GM21367 (cell line): ENCODE measurements at regions not wholly inside any gene's neighbourhood (a gene's known extent, or its start where the extent isn't known, plus 50 kb on each side); places are given as distances from the start of the nearest gene placed in this dataset.
A peak's percentile ranks its signal among the peaks of the same experiment; 100 is the strongest.

Experiments used
- ATAC-seq: cut with Tn5 transposase; IDR thresholded peaks from one replicate; pipeline ENCODE4 v1.9.1; 2021; ENCODE audit not compliant: unreplicated experiment

DNA sequence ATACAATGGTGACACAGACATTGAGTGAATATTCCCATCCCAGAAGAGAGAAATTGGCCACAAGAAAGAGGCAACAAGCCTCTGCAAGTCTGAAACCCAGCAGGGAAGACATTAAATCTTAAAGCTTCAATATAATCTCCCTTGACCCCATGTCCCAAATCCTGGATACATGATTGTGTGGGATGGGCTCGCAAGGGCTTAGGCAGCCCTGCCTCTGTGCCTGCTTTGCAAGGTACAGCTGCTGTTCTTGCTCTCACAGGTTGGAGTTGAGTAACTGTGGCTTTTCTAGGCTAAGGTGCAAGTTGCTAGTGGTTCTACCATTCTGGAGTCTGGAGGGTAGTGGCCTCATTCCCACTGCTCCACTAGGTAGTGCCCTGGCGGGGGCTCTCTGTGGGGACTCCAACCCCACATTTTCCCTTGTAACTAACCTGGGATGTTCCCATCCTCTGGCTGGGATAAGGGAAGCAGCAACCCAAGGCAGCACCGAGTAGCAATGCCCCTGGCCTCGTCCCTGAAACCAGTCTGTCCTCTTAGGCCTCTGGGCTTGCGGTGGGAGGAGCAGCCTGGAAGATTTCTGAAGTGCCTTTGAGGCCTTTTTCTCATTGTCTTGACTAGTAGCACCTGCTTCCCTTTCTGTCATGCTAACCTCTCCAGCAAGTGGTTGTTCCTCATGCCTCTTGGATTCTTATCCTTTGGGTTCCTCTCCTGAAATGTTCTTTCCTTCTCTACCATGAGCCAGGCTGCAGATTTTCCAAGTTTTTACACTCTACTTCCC is 90.0 kb downstream of the FAM174B start:
- ATAC-seq, result no peak

DNA sequence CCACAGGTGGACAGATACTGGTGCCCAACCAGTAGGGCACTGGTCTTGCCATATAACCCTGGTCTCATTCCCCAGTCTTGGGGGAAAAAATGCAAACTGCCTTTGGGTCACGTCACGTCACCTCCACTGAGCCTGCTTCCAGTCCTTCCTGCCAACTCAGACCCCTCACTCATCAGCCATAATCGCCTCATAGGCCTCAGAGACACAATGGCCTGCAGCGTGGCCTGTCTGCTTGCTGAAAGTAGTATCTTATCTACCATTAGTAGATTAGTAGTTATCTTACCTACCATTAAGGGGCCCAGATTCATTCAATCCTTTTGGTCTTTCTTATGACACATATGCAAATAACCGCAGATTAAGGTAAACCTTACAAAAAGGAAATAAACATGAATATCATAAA is 93.8 kb downstream of the FAM174B start:
- ATAC-seq, result no peak

DNA sequence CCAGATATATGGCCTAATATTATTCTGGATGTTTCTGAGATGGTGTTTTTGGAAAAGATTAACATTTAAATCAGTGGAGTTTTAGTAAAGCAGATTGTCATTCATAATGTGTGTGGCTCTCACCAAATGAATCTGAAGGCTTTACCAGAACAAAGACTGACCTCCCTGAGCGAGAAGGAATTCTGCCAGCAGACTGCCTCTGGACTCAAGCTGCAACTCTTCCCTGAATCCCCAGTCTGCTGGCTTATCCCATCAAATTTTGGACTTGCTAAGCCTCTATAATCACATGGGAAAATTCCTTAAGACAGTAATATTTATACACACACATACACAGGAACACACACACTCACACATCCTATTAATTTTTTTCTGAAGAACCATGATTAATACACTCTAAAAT is 102.3 kb downstream of the FAM174B start:
- no peak for ATAC-seq

- ATAC-seq, result no peak
These were observed 109.6 kb downstream of the FAM174B start for GRCh38 chr15:92545996-92546395.

- no peak for ATAC-seq
These were observed 114.0 kb downstream of the FAM174B start for GRCh38 chr15:92541291-92542200.

DNA sequence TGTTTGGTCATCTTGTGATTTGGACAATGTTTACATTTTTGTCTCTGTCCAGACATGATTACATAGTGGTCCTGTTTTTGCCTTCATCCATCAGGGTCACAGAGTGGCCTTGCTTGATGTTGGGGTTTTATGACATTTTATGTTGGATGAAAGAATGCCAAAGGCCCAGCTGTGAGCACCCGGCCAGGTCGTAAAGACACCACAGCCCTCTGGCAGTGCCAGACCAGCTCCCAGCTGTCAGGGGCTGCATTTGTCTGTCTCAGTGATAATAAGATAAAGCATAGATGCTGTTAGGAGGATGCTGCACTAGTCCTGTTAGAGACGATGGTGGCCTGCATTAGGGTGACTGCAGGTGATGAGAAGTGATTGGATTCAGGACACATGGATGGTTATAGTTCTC is 117.5 kb downstream of the FAM174B start:
- no peak for ATAC-seq

- no peak for ATAC-seq
These were observed 122.3 kb downstream of the FAM174B start for GRCh38 chr15:92533298-92533697.

DNA sequence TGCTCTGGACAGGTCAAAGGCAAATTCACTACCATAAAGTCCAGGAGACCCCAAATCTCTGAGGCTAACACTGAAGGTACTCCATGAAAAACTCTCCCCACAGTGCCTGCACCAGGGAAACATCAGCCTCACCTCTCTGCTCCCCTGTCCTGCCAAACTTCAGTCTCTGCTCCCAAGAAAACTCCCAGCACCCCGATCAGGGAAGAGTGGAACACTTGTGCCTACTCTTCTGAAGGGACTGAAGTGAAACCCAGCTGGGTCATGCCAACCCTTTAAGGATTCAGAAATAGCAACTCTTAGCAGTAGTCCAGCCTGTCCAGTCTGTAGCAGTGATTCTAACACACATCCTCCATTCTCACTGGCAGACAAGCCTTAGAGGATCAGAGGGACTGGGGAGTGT is 124.2 kb downstream of the FAM174B start:
- ATAC-seq, result no peak

- no peak for ATAC-seq
These were observed 126.8 kb downstream of the FAM174B start for GRCh38 chr15:92528736-92529135.

DNA sequence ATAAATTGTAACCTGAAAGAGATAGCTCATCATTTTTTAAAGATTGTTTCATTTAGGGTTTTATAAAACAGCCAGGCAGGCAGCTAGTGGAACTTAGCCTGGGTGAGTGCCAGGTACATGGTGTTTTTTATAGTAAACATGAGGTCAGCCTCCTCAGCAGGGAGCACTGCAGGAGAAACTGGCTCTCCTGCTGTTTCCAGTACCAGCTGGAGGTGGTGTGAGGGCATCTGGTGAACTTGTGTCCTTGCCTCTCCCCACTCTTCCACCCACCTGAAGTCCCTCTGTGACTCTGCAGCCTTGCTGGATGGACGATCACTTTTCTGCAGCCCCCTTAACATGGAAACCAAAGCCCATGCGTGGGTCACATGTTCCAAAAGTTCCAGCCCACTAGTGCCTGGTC is 128.4 kb downstream of the FAM174B start:
- ATAC-seq, result no peak

- ATAC-seq, result no peak
These were observed 129.8 kb downstream of the FAM174B start for GRCh38 chr15:92525758-92526245.

GRCh38 chr15:92524874-92525565 is 130.6 kb downstream of the FAM174B start:
- no peak for ATAC-seq

GRCh38 chr15:92524161-92524560 is 130.5 kb downstream of the ST8SIA2 start:
- ATAC-seq, result no peak

- ATAC-seq, result no peak
These were observed 129.5 kb downstream of the ST8SIA2 start for GRCh38 chr15:92523176-92523575.

GRCh38 chr15:92521624-92522008 is 127.9 kb downstream of the ST8SIA2 start:
- peak; percentile 97 for ATAC-seq

DNA sequence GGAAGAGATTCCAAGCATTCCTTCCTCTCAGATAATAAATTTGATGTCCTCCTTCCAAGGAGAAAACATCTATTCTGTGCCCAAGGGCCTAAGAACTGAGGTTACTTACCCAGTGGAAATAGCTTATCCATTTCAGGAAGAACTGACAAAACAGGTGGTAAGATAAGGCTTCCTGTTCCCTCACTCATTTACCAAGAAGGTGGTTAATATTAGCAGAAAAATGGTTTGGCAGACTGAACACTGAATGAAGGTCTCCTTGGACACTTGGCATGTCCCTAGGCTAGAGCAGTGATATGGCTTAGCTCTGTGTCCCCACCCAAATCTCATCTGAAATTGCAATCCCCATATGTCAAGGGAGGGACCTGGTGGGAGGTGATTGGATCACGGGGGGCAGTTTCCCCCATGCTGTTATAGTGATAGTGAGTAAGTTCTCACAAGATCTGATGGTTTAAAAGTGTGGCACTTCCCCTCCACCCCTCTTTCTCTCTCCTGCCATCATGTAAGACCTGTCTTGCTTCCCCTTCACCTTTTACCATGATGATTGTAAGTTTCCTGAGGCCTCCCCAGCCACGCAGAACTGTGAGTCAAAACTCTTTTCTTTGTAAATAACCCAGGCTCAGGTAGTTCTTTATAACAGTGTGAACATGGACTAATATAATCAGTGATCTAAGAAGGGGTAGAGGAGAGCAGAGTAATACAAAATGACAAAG is 127.4 kb downstream of the ST8SIA2 start:
- ATAC-seq, result peak; percentile 16

GRCh38 chr15:92519709-92520108 is 126.0 kb downstream of the ST8SIA2 start:
- ATAC-seq, result no peak
